ENCODE measurements at regions not wholly inside any gene's neighbourhood (a gene's known extent, or its start where the extent isn't known, plus 50 kb on each side); places are given as distances from the start of the nearest gene placed in this dataset.

DNA sequence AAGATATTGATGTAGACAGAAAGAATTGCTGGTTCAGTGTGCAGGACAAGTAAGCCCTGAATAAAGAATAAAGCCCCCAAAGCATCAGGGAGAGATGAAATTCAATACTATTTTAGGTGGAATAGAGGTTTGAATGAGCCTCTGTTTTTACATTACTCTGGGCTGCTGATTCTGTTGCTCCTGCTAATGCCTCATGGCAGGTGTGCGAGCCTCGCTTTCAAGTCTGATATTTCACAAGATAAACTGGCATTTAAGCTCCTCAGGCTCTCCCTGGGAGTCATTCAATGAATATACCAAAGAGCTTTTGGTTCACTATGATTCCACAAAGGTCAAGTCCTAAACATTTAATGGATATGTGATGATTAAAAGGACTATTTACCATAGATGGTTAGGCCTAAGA, 601.0 kb upstream of the SLC39A10 start:
- ATAC-seq (no peak), DNase-seq (ENCODE audit: low read depth in 1 of 2, low spot score in 1 of 2) (no peak), FAIRE-seq (no peak)
- H3K4me3 ChIP-seq = no peak overlapping the region
- 58% methylated on average over 2 of the region's 2 CpGs for WGBS (ENCODE audit: missing lambda C conversion rate)
- H3K4me2 ChIP-seq = no peak overlapping the region
- H3K9me3 ChIP-seq = no peaks in the 10 kb centered on the region
- POLR2A ChIA-PET = no interaction called here
- H3K27ac ChIP-seq = no peak overlapping the region
- CTCF ChIA-PET = no interaction called here
- no peak for TF ChIP-seq RAD21 (conservative IDR thresholded peaks at IDR 0.05 in 1 of 2, IDR thresholded peaks at IDR 0.05 in 1 of 2)
- TF ChIP-seq EHF (CRISPR knock-in tag; IDR thresholded peaks at IDR 0.05) = no peak
- no peak for TF ChIP-seq NFE2L2 (conservative IDR thresholded peaks at IDR 0.05; ENCODE audit: low read length)
- H3K4me1 ChIP-seq = no peaks in the 10 kb centered on the region

DNA sequence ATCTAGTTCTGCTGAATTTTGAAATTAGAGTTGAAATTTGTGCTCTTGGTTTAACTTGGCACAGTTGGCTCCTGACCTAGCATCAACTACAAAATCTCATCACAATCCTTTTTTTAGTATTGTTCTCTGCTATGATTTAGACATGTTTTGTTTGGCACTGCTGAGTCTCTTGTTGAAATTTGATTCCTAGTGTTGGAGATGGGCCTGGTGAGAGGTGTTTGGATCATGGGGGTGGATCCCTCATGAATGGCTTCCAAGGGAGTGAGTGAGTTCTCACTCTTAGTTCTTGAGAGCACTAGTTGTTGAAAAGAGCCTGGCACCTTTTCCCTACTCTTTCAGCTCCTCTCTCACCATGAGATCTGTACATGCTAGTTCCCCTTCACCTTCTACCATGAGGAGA, 605.6 kb upstream of the SLC39A10 start:
- ATAC-seq = no peak

DNA sequence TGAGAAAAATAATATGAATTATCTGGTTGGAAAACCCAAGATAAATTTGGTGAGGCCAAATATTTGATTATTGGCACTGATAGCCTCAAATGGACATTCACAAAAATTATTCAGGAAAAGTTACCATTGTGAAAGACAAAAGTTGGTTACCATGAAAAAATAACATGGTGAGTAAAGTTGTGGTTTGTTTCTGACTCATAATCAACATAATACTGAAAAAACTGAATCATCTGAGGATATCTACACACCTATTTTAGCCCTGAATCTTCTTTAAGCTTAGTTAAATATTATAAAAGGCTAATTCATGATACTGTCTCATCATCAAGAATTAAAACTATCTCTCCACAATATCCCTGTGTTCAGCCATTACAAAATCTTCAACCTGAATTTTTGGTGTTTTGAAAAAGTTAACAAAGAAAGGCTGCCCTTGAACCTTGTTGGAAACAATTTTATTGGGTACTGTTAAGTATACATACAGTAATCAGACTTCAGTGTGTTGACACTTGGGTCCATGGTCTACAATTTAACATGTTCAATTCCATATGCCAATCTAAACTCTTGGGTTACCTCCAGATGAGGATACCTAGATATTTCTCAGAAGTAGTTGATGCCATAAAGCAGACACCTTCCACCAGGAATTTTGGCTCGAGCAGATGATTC, 607.5 kb upstream of the SLC39A10 start:
- CTCF ChIA-PET = no interaction called here
- WGBS (ENCODE audit: missing lambda C conversion rate) = 17% methylated on average over 1 of the region's 1 CpG
- no peaks in the 10 kb centered on the region for H3K4me1 ChIP-seq
- H3K9me3 ChIP-seq = no peaks in the 10 kb centered on the region
- H3K4me3 ChIP-seq = no peak overlapping the region
- no peak for DNase-seq (ENCODE audit: low read depth in 1 of 2, low spot score in 1 of 2)
- TF ChIP-seq RAD21 (conservative IDR thresholded peaks at IDR 0.05 in 1 of 2, IDR thresholded peaks at IDR 0.05 in 1 of 2) = no peak
- TF ChIP-seq FOSB (CRISPR knock-in tag; IDR thresholded peaks at IDR 0.05) = no peak
- TF ChIP-seq, protein P1, sequence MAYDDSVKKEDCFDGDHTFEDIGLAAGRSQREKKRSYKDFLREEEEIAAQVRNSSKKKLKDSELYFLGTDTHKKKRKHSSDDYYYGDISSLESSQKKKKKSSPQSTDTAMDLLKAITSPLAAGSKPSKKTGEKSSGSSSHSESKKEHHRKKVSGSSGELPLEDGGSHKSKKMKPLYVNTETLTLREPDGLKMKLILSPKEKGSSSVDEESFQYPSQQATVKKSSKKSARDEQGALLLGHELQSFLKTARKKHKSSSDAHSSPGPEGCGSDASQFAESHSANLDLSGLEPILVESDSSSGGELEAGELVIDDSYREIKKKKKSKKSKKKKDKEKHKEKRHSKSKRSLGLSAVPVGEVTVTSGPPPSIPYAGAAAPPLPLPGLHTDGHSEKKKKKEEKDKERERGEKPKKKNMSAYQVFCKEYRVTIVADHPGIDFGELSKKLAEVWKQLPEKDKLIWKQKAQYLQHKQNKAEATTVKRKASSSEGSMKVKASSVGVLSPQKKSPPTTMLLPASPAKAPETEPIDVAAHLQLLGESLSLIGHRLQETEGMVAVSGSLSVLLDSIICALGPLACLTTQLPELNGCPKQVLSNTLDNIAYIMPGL (CRISPR knock-in tag; IDR thresholded peaks at IDR 0.05; ENCODE audit: borderline replicate concordance) = no peak
- TF ChIP-seq NPAS2 (CRISPR knock-in tag; IDR thresholded peaks at IDR 0.05; ENCODE audit: borderline replicate concordance) = no peak
- ATAC-seq = no peak
- H3K4me2 ChIP-seq = no peak overlapping the region
- POLR2A ChIA-PET = no interaction called here
- FAIRE-seq = no peak
- no peak overlapping the region for H3K27ac ChIP-seq

More for the DNA sequence above, 605.6 kb upstream of the SLC39A10 start:
- CTCF ChIA-PET = no interaction called here
- POLR2A ChIA-PET = no interaction called here
- Histone ChIP-seq H3K27ac (no peak overlapping the region), H3K4me2 (no peak overlapping the region), H3K4me1 (no peaks in the 10 kb centered on the region), H3K9me3 (no peaks in the 10 kb centered on the region), H3K4me3 (no peak overlapping the region)
- DNase-seq (ENCODE audit: low read depth in 1 of 2, low spot score in 1 of 2) (no peak), FAIRE-seq (no peak)
- TF ChIP-seq KDM5A (IDR thresholded peaks at IDR 0.05) (no peak), CBX2 (IDR thresholded peaks at IDR 0.05; ENCODE audit: borderline replicate concordance, low read depth) (no peak), RNF2 (IDR thresholded peaks at IDR 0.05; ENCODE audit: borderline replicate concordance, low read depth) (no peak), RCOR1 (IDR thresholded peaks at IDR 0.05; ENCODE audit: low read depth, low read length) (no peak), HOXB5 (CRISPR knock-in tag; IDR thresholded peaks at IDR 0.05) (no peak), TP53 (CRISPR knock-in tag; IDR thresholded peaks at IDR 0.05) (no peak), CEBPB (IDR thresholded peaks at IDR 0.05) (no peak), SMC3 (IDR thresholded peaks at IDR 0.05) (no peak), BHLHE40 (IDR thresholded peaks at IDR 0.05; ENCODE audit: low read depth, low read length) (no peak), HOXB13 (CRISPR knock-in tag; IDR thresholded peaks at IDR 0.05; ENCODE audit: low read depth) (no peak), FOSB (CRISPR knock-in tag; IDR thresholded peaks at IDR 0.05) (no peak), RARB (CRISPR knock-in tag; IDR thresholded peaks at IDR 0.05) (no peak)
- TF ChIP-seq, protein P2, sequence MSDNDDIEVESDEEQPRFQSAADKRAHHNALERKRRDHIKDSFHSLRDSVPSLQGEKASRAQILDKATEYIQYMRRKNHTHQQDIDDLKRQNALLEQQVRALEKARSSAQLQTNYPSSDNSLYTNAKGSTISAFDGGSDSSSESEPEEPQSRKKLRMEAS (IDR thresholded peaks at IDR 0.05) = no peak
- TF ChIP-seq, protein P3, sequence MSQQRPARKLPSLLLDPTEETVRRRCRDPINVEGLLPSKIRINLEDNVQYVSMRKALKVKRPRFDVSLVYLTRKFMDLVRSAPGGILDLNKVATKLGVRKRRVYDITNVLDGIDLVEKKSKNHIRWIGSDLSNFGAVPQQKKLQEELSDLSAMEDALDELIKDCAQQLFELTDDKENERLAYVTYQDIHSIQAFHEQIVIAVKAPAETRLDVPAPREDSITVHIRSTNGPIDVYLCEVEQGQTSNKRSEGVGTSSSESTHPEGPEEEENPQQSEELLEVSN (IDR thresholded peaks at IDR 0.05; ENCODE audit: borderline replicate concordance, low read depth) = no peak
- TF ChIP-seq, protein P4, sequence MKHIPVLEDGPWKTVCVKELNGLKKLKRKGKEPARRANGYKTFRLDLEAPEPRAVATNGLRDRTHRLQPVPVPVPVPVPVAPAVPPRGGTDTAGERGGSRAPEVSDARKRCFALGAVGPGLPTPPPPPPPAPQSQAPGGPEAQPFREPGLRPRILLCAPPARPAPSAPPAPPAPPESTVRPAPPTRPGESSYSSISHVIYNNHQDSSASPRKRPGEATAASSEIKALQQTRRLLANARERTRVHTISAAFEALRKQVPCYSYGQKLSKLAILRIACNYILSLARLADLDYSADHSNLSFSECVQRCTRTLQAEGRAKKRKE (CRISPR knock-in tag; IDR thresholded peaks at IDR 0.05; ENCODE audit: low read depth) = no peak
- TF ChIP-seq, protein P5, sequence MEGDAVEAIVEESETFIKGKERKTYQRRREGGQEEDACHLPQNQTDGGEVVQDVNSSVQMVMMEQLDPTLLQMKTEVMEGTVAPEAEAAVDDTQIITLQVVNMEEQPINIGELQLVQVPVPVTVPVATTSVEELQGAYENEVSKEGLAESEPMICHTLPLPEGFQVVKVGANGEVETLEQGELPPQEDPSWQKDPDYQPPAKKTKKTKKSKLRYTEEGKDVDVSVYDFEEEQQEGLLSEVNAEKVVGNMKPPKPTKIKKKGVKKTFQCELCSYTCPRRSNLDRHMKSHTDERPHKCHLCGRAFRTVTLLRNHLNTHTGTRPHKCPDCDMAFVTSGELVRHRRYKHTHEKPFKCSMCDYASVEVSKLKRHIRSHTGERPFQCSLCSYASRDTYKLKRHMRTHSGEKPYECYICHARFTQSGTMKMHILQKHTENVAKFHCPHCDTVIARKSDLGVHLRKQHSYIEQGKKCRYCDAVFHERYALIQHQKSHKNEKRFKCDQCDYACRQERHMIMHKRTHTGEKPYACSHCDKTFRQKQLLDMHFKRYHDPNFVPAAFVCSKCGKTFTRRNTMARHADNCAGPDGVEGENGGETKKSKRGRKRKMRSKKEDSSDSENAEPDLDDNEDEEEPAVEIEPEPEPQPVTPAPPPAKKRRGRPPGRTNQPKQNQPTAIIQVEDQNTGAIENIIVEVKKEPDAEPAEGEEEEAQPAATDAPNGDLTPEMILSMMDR (IDR thresholded peaks at IDR 0.05) = no peak
